SU-DHL-6 (cell line): ENCODE measurements at regions not wholly inside any gene's neighbourhood (a gene's known extent, or its start where the extent isn't known, plus 50 kb on each side); places are given as distances from the start of the nearest gene placed in this dataset.

Experiments used
- CTCF ChIP-seq: fragments of 200-600 bp; sonication (generic); IDR thresholded peaks from one replicate; pipeline ENCODE4 v1.5.1; 2017; ENCODE audit warnings: antibody characterized with exemption, mild to moderate bottlenecking, low read length, moderate library complexity; ENCODE audit not compliant: insufficient read depth, poor library complexity, severe bottlenecking
- EZH2phosphoT487 ChIP-seq: fragments of 200-600 bp; sonication (generic), shearing (Covaris generic); conservative IDR thresholded peaks from 2 replicates; pipeline ENCODE4 v1.6.1; 2018; ENCODE audit warnings: mild to moderate bottlenecking, antibody characterized with exemption, low read length, moderate library complexity, mixed read lengths

DNA sequence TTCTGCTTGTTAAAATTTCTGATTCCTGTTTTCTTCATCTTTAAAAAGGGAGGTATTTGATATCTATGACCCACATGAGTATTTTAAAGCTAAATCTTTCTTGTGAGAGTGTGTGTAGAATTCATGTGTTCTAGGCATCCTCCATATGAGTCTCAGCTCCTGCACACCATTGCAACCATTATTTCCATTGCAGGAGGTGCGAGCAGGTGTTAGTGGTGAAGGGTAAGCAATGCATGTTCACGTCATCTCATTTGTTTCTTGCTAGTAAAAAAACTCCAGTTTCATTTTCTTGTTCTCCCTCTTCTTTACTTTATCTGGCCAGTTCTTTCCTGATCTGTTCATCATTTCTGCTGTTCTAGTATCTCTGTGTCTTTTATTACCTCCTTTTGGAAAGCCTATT, 100.5 kb downstream of the ADRA2A start:
- TF ChIP-seq CTCF (no peak), EZH2phosphoT487 (no peak)
